GM12878 (cell line): ENCODE measurements at regions not wholly inside any gene's neighbourhood (a gene's known extent, or its start where the extent isn't known, plus 50 kb on each side); places are given as distances from the start of the nearest gene placed in this dataset.
A peak's percentile ranks its signal among the peaks of the same experiment; 100 is the strongest.

Source experiments
- ATAC-seq: fragments of 200-7000 bp; cut with Tn5 transposase; 3 replicates; pipeline ENCODE4 v1.9.1; 2020; ENCODE audit warnings: mild to moderate bottlenecking, moderate library complexity
- BruUV-seq: library from RNA; stranded (reverse); fragments of 400-500 nt; replicated peaks from 2 replicates; lab custom pipeline; 2021; lab: Mats Ljungman, UMichigan
- CTCF ChIA-PET: fragments of 300-600 bp; sonication (Branson Sonifier 250); formaldehyde crosslinking; extraction: SDS; loops from one replicate; lab custom pipeline; 2021; ENCODE audit warnings: inconsistent platforms; lab: Yijun Ruan, JAX
- POLR2A ChIA-PET: fragments of 350-600 bp; formaldehyde crosslinking; extraction: SDS; loops from one replicate; lab custom pipeline; 2021; ENCODE audit warnings: inconsistent platforms; lab: Charles Lee
- RAD21 ChIA-PET: fragments of 300-600 bp; sonication (Branson Sonifier 250); formaldehyde crosslinking; loops from one replicate; lab custom pipeline; 2023; ENCODE audit warnings: antibody characterized with exemption; ENCODE audit not compliant: unreplicated experiment; lab: Charles Lee
- SMC1A ChIA-PET: fragments of 300-600 bp; sonication (Branson Sonifier 250); formaldehyde crosslinking; loops from one replicate; lab custom pipeline; 2023; ENCODE audit not compliant: unreplicated experiment, uncharacterized antibody; lab: Charles Lee
- DNase-seq: peaks from one replicate; pipeline ENCODE4 v3.0.0-alpha.2; 2011; ENCODE audit warnings: low read depth, low spot score
- FAIRE-seq: peaks from 3 replicates; lab custom pipeline; 2011; peaks lifted over from hg19 to GRCh38; lab: Jason Lieb, UNC
- H2AFZ ChIP-seq: 2 replicates; pipeline ENCODE4 v1.6.0; 2011; ENCODE audit warnings: low read depth, low read length, control low read depth; ENCODE audit not compliant: control insufficient read depth
- H3K27ac ChIP-seq: 2 replicates; pipeline ENCODE4 v1.5.1; 2011; ENCODE audit warnings: control low read depth; ENCODE audit not compliant: control insufficient read depth, insufficient read depth
- H3K27me3 ChIP-seq, 2 experiments: replicated peaks in 1 of 2; 2 replicates each; pipeline versions ENCODE4 v1.6.0 to v1.6.1; 2011; ENCODE audit warnings: low read length in 1 of 2; ENCODE audit not compliant: control insufficient read depth in 2 of 2, insufficient read depth in 2 of 2
- H3K36me3 ChIP-seq, 2 experiments: 2 replicates each; pipeline ENCODE4 v1.5.1; 2011; ENCODE audit warnings: low read length in 1 of 2; ENCODE audit not compliant: control insufficient read depth in 2 of 2, insufficient read depth in 2 of 2
- H3K4me1 ChIP-seq: 2 replicates; pipeline ENCODE4 v1.6.1; 2011; ENCODE audit warnings: mild to moderate bottlenecking, low read length, moderate library complexity, mixed read lengths; ENCODE audit not compliant: control insufficient read depth, insufficient read depth
- H3K4me2 ChIP-seq: 2 replicates; pipeline ENCODE4 v1.6.0; 2011; ENCODE audit warnings: control low read depth; ENCODE audit not compliant: control insufficient read depth, insufficient read depth
- H3K4me3 ChIP-seq: fragments of 200-600 bp; sonication (generic); 2 replicates; pipeline ENCODE4 v1.5.1; 2016
- H3K79me2 ChIP-seq: 2 replicates; pipeline ENCODE4 v1.6.0; 2011; ENCODE audit warnings: low read length; ENCODE audit not compliant: control insufficient read depth, insufficient read depth
- H3K9ac ChIP-seq: 2 replicates; pipeline ENCODE4 v1.8.0; 2011; ENCODE audit warnings: low read length, control low read depth, mixed read lengths; ENCODE audit not compliant: control insufficient read depth, insufficient read depth
- H3K9me3 ChIP-seq: replicated peaks from 3 replicates; pipeline ENCODE4 v1.5.1; 2011; ENCODE audit warnings: mild to moderate bottlenecking, low read length; ENCODE audit not compliant: control insufficient read depth, insufficient read depth
- H4K20me1 ChIP-seq: 2 replicates; pipeline ENCODE4 v1.6.0; 2011; ENCODE audit not compliant: control insufficient read depth, insufficient read depth
- BCLAF1 ChIP-seq: fragments of 450-650 bp; IDR thresholded peaks from 2 replicates; pipeline ENCODE4 v1.6.1; 2017; ENCODE audit warnings: antibody characterized with exemption, mild to moderate bottlenecking, moderate library complexity
- E2F4 ChIP-seq: IDR thresholded peaks from 2 replicates; pipeline ENCODE4 v1.6.1; 2012; ENCODE audit warnings: low read depth, low read length, improper control_type of control experiment
- HDGF ChIP-seq: fragments of 450-650 bp; IDR thresholded peaks from 2 replicates; pipeline ENCODE4 v1.6.1; 2016; ENCODE audit warnings: antibody characterized with exemption
- IRF5 ChIP-seq: fragments of 450-650 bp; IDR thresholded peaks from 2 replicates; pipeline ENCODE4 v1.6.1; 2017; ENCODE audit warnings: borderline replicate concordance
- MXI1 ChIP-seq: fragments of 150-350 bp; IDR thresholded peaks from 2 replicates; pipeline ENCODE4 v1.6.1; 2011; ENCODE audit warnings: low read depth, mild to moderate bottlenecking, inconsistent platforms, low read length, improper control_type of control experiment
- NR2C2 ChIP-seq: IDR thresholded peaks from 2 replicates; pipeline ENCODE4 v1.6.1; 2011; ENCODE audit warnings: borderline replicate concordance, low read depth; ENCODE audit not compliant: control insufficient read depth, insufficient read length
- POLR2AphosphoS5 ChIP-seq: IDR thresholded peaks from 2 replicates; pipeline ENCODE4 v1.6.1; 2011; ENCODE audit warnings: mild to moderate bottlenecking, low read length, inconsistent platforms
- RAD21 ChIP-seq: IDR thresholded peaks from 2 replicates; pipeline ENCODE4 v1.6.1; 2011; ENCODE audit warnings: mild to moderate bottlenecking, low read depth, low read length, moderate library complexity; ENCODE audit not compliant: insufficient read depth
- RELA ChIP-seq: fragments of 450-650 bp; IDR thresholded peaks from 2 replicates; pipeline ENCODE4 v1.8.0; 2014; ENCODE audit warnings: borderline replicate concordance; ENCODE audit not compliant: partially characterized antibody
- REST ChIP-seq: IDR thresholded peaks from 2 replicates; pipeline ENCODE4 v1.6.1; 2012; ENCODE audit warnings: mild to moderate bottlenecking, low read depth, low read length
- RFX5 ChIP-seq: IDR thresholded peaks from 2 replicates; pipeline ENCODE4 v1.6.1; 2011; ENCODE audit warnings: low read depth, low read length, improper control_type of control experiment
- STAT1 ChIP-seq: fragments of 450-650 bp; conservative IDR thresholded peaks from 2 replicates; pipeline ENCODE4 v1.6.1; 2014; ENCODE audit warnings: antibody characterized with exemption, mild to moderate bottlenecking
- TCF7 ChIP-seq: IDR thresholded peaks from 2 replicates; pipeline ENCODE4 v1.6.1; 2014; ENCODE audit warnings: antibody characterized with exemption, borderline replicate concordance
- WGBS: methylation state at CpG from one replicate; pipeline ENCODE4 v1.1.6; 2016; ENCODE audit warnings: low lambda C conversion rate; ENCODE audit not compliant: insufficient replicate concordance, insufficient coverage; ENCODE audit errors: missing lambda C conversion rate; 5-methylcytosine and 5-hydroxymethylcytosine counted together
- in situ Hi-C: fragments of 300-500 bp; cut with MboI; formaldehyde crosslinking; loops from 9 replicates; pipeline ENCODE4 v1.14.3; 2018; ENCODE audit warnings: mixed read lengths
- intact Hi-C: fragments of 100-400 bp; cut with micrococcal nuclease; formaldehyde crosslinking; loops from one replicate; pipeline ENCODE4 v1.14.2; 2022; ENCODE audit not compliant: unreplicated experiment

GRCh38 chr2:8575834-8576423 lies 105.9 kb upstream of the ID2 start:
- Histone ChIP-seq H3K9ac (peak overlapping the region; percentile 15; the same call in 1 of the 2 replicates), H4K20me1 (no peaks in the 10 kb centered on the region), H3K4me3 (peak overlapping the region; percentile 41; the same call in 1 of the 2 replicates), H3K27ac (no peak overlapping the region), H2AFZ (no peak overlapping the region), H3K9me3 (no peaks in the 10 kb centered on the region), H3K4me1 (peaks cover 46% of the 10 kb centered on the region), H3K27me3 (no peaks in the 10 kb centered on the region), H3K36me3 (no peaks in the 10 kb centered on the region), H3K79me2 (no peaks in the 10 kb centered on the region), H3K4me2 (peak overlapping the region; percentile 61)
- SMC1A ChIA-PET, result interaction anchor here (0.7 to 6.3 kb wide), 15 partner anchors 8 to 159 kb away, joined by 3 to 67 read pairs (median 7); partner anchors contain the start of gene ID2
- CTCF ChIA-PET, result interaction anchor here (0.9 to 4.3 kb wide), 7 partner anchors 31 to 105 kb away, joined by 3 to 24 read pairs (median 4); partner anchors contain the start of gene ID2
- POLR2A ChIA-PET, result interaction anchor here (0.6 to 5.9 kb wide), 13 partner anchors 10 to 109 kb away, joined by 3 to 73 read pairs (median 6); partner anchors contain the start of gene ID2
- RAD21 ChIA-PET, result interaction anchor here (0.7 to 6.8 kb wide), 19 partner anchors 8 to 156 kb away, joined by 3 to 97 read pairs (median 9); partner anchors contain the start of gene ID2
- intact Hi-C loops (loop anchor here (1.0 to 5.0 kb wide), 2 partner anchors 49 to 105 kb away; no protein-coding TSS in a partner anchor), in situ Hi-C loops (no loop called here)
- no peak for FAIRE-seq
- no peak for DNase-seq
- 51% methylated on average over 14 of the region's 14 CpGs for WGBS
- ATAC-seq, result peak; percentile 6
- BruUV-seq, result no TSS peak
- TF ChIP-seq BCLAF1, result no peak
- TF ChIP-seq IRF5, result no peak
- TF ChIP-seq RELA, result no peak
- no peak for TF ChIP-seq STAT1
- no peak for TF ChIP-seq MXI1
- no peak for TF ChIP-seq POLR2AphosphoS5
- no peak for TF ChIP-seq E2F4
- no peak for TF ChIP-seq RAD21
- TF ChIP-seq HDGF, result peak; percentile 100
- peak; percentile 25 for TF ChIP-seq NR2C2
- no peak for TF ChIP-seq RFX5
- no peak for TF ChIP-seq TCF7
- no peak for TF ChIP-seq REST
